HEK293T (cell line): ENCODE measurements at regions not wholly inside any gene's neighbourhood (a gene's known extent, or its start where the extent isn't known, plus 50 kb on each side); places are given as distances from the start of the nearest gene placed in this dataset.

Source experiments
- CTCF ChIA-PET: fragments of 350-600 bp; formaldehyde crosslinking; extraction: SDS; loops from one replicate; lab custom pipeline; 2021; ENCODE audit warnings: antibody characterized with exemption, inconsistent platforms; lab: Yijun Ruan, JAX
- POLR2A ChIA-PET: fragments of 350-600 bp; formaldehyde crosslinking; extraction: SDS; loops from one replicate; lab custom pipeline; 2020; ENCODE audit warnings: antibody characterized with exemption, inconsistent platforms; lab: Yijun Ruan, JAX
- DNase-seq: peaks from one replicate; pipeline ENCODE4 v3.0.0; 2012; ENCODE audit warnings: mixed read lengths; ENCODE audit errors: extremely low spot score
- ARNT ChIP-seq: fragments of 450-650 bp; IDR thresholded peaks from 2 replicates; pipeline ENCODE4 v1.6.1; 2017; ENCODE audit warnings: mild to moderate bottlenecking
- BHLHE40 ChIP-seq: fragments of 450-650 bp; IDR thresholded peaks from 2 replicates; pipeline ENCODE4 v1.6.1; 2016; ENCODE audit warnings: mild to moderate bottlenecking, moderate library complexity, borderline replicate concordance
- CTBP1 ChIP-seq: fragments of 450-650 bp; IDR thresholded peaks from 2 replicates; pipeline ENCODE4 v1.6.1; 2016; ENCODE audit warnings: borderline replicate concordance
- ELF4 ChIP-seq: fragments of 450-650 bp; IDR thresholded peaks from 2 replicates; pipeline ENCODE4 v1.6.1; 2017; ENCODE audit warnings: antibody characterized with exemption
- FOXA1 ChIP-seq: fragments of 450-650 bp; IDR thresholded peaks from 2 replicates; pipeline ENCODE4 v1.6.1; 2016; ENCODE audit warnings: mild to moderate bottlenecking
- FOXK2 ChIP-seq: fragments of 450-650 bp; IDR thresholded peaks from 2 replicates; pipeline ENCODE4 v1.6.1; 2016; ENCODE audit warnings: mild to moderate bottlenecking
- FOXM1 ChIP-seq: fragments of 450-650 bp; IDR thresholded peaks from 2 replicates; pipeline ENCODE4 v1.6.1; 2017; ENCODE audit warnings: mild to moderate bottlenecking, borderline replicate concordance
- HDGF ChIP-seq: fragments of 450-650 bp; IDR thresholded peaks from 2 replicates; pipeline ENCODE4 v1.6.1; 2017; ENCODE audit warnings: antibody characterized with exemption, borderline replicate concordance
- L3MBTL2 ChIP-seq: fragments of 450-650 bp; conservative IDR thresholded peaks from 2 replicates; pipeline ENCODE4 v1.6.1; 2016; ENCODE audit warnings: mild to moderate bottlenecking
- LEF1 ChIP-seq: fragments of 450-650 bp; IDR thresholded peaks from 2 replicates; pipeline ENCODE4 v1.6.1; 2017; ENCODE audit warnings: mild to moderate bottlenecking, borderline replicate concordance
- NFRKB ChIP-seq: fragments of 450-650 bp; IDR thresholded peaks from 2 replicates; pipeline ENCODE4 v1.6.1; 2016; ENCODE audit warnings: mild to moderate bottlenecking, moderate library complexity
- SP1 ChIP-seq: fragments of 450-650 bp; IDR thresholded peaks from 2 replicates; pipeline ENCODE4 v1.6.1; 2017
- SUZ12 ChIP-seq: fragments of 450-650 bp; IDR thresholded peaks from 2 replicates; pipeline ENCODE4 v1.6.1; 2016; ENCODE audit warnings: mild to moderate bottlenecking
- TARDBP ChIP-seq: fragments of 450-650 bp; IDR thresholded peaks from 2 replicates; pipeline ENCODE4 v1.6.1; 2016
- ZNF384 ChIP-seq: fragments of 450-650 bp; IDR thresholded peaks from 2 replicates; pipeline ENCODE4 v1.6.1; 2016
- TF ChIP-seq, protein P1 (sequence below): fragments of 450-650 bp; IDR thresholded peaks from 2 replicates; pipeline ENCODE4 v1.6.1; 2016

DNA sequence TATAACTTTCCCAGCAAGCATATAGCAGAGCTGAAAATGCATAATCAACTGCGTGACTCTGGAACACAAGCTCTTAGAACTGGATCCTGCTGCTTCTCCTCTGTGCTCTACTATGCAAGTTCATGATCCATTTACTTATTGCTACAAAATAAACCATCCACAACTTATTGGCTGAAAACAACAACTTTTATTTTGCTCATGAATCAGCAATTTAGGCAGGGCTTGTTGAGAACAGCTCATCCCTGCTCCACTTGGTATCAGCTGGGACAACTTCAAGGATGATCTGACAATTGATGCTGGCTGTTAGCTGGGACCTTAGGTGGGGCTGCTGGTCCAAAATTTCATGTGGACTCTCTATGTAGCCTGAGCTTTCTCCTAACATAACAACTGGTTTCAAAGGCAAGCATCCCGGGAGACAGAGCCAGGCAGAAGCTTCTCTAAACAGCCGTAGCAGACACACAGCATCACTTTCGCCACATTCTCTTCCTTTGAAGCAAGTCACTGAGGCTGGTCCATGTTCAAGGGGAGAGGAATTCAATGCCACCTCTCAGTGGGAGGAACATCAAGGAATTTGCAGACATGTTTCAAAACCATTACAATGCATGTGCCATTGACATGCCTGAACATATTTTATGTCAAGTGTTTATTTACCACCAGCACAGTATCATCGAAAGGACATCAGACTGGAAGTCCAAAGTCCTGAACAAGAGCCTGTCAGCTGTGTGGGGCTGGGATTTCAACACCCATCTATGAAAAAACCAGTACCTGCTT, 153.1 kb upstream of the PKDCC start:
- ChIA-PET POLR2A (no interaction called here), CTCF (interaction anchor here (0.6 kb wide), 1 partner anchor 183 kb away, joined by 3 read pairs; no protein-coding TSS in a partner anchor)
- DNase-seq: no peak
- no peak for TF ChIP-seq TARDBP
- TF ChIP-seq ARNT: no peak
- no peak for TF ChIP-seq BHLHE40
- TF ChIP-seq FOXA1: no peak
- TF ChIP-seq CTBP1: no peak
- TF ChIP-seq ZNF384: no peak
- no peak for TF ChIP-seq SUZ12
- no peak for TF ChIP-seq HDGF
- TF ChIP-seq ELF4: no peak
- no peak for TF ChIP-seq FOXK2
- TF ChIP-seq, protein P1, sequence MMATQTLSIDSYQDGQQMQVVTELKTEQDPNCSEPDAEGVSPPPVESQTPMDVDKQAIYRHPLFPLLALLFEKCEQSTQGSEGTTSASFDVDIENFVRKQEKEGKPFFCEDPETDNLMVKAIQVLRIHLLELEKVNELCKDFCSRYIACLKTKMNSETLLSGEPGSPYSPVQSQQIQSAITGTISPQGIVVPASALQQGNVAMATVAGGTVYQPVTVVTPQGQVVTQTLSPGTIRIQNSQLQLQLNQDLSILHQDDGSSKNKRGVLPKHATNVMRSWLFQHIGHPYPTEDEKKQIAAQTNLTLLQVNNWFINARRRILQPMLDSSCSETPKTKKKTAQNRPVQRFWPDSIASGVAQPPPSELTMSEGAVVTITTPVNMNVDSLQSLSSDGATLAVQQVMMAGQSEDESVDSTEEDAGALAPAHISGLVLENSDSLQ: no peak
- TF ChIP-seq LEF1: no peak
- no peak for TF ChIP-seq SP1
- TF ChIP-seq NFRKB: no peak
- no peak for TF ChIP-seq L3MBTL2
- TF ChIP-seq FOXM1: no peak

DNA sequence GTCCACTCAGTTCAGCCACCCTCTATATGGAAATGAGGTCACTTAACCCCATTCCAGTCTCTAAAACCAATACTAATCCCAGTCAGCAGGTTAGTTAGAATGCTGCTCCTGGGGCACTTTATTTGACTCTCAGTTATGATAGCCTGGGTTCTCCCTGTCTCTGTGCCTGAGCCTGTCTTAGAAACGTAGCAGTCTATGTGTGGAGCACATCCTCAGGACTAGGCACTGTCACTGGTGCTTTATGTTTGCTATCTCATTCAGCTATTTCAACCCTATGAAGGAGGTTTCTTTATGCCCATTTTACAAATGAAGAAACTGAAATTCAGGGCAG, 152.5 kb upstream of the PKDCC start:
- TF ChIP-seq LEF1 (no peak), FOXK2 (no peak), FOXA1 (no peak), FOXM1 (no peak), SUZ12 (no peak), CTBP1 (no peak), SP1 (no peak), L3MBTL2 (no peak), HDGF (no peak), ELF4 (no peak), TARDBP (no peak), ZNF384 (no peak), BHLHE40 (no peak), ARNT (no peak), NFRKB (no peak)
- TF ChIP-seq, protein P1: no peak

DNA sequence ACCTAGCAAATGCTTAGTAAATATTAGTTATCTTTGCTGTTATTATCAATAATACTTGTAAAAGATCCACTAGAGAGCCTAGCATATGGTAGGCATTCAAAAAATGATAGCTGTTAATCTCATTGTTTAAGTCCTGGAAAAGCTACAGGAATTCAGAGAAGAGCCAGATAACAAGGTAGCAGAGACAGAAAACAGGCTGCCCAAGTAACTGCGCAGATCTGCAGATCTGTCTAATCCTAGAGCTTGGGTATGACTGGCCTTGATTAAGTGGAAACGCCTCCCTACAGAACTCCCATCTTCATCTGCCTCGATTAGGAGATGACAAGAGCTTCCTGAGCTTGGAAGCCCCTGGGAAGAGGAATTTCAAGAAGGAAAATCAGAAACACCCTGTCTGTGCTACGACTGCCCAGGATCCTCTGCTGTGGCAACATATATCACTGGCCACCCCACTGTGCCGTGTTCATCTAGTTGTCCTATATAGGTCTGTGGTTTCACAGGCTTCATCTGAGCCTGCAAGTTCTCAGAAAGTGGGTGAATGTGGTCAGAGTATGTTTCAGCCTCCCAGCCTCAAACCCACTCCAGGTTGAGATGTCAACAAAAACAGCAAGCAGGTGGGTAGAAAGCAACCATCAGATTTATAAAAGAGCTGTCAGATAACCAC, 151.5 kb upstream of the PKDCC start:
- ChIA-PET CTCF (interaction anchor here (1.5 kb wide), 1 partner anchor 26 kb away, joined by 4 read pairs; no protein-coding TSS in a partner anchor), POLR2A (no interaction called here)
- no peak for DNase-seq
- TF ChIP-seq FOXA1 (no peak), CTBP1 (no peak), NFRKB (no peak), HDGF (no peak), ELF4 (no peak)

More for the DNA sequence above, 152.5 kb upstream of the PKDCC start:
- CTCF ChIA-PET: interaction anchor here (1.5 kb wide), 1 partner anchor 25 kb away, joined by 4 read pairs; no protein-coding TSS in a partner anchor
- POLR2A ChIA-PET: no interaction called here
- DNase-seq: no peak

DNA sequence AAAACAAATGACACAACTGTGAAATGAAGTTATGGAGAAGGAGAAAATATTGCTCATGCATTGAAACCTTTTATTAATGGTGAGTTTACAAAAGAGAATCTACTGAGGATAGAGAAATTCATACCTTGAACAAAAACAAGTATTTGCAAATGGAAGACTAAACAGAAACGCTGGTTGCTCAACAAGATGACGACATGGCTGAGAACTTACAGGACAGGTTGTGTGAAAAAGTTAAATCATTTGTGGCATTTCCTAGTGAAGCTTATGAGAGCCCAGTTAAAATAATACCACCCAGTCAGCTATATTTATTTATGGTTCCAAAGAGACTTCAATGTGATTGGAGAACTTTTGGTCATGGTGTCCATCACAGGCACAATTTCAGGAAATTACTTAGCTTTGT, 148.6 kb upstream of the PKDCC start:
- TF ChIP-seq FOXM1 (no peak), NFRKB (no peak), CTBP1 (no peak)
- ChIA-PET POLR2A (interaction anchor here (0.7 kb wide), 1 partner anchor 147 kb away, joined by 3 read pairs; no protein-coding TSS in a partner anchor), CTCF (interaction anchor here (0.5 to 0.9 kb wide), 2 partner anchors 46 to 1450 kb away, joined by 3 to 4 read pairs; no protein-coding TSS in a partner anchor)
- no peak for DNase-seq

DNA sequence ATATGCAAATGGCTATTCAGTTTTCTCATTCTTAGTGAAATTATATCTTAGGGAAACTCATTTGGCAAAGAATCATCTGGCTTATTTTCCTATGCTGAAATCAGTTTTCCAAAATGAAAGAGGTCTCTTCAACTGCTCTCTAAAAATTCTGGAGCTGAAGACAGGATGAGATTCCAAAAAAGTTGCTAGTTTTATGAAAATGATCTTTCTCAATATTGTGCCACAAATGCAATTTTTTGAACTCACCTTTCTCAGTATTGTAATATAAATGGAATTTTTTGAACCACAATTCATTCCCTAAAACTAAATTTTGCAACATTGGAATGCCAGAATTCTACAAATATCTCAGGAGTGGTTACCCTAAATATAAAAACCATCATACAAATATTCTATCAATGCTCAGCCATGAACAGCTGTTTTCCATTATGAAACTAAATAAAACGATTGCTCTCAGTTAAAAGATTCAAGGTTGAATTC, 147.7 kb upstream of the PKDCC start:
- CTCF ChIA-PET: no interaction called here
- no peak for TF ChIP-seq ZNF384
- TF ChIP-seq FOXA1: no peak
- POLR2A ChIA-PET: no interaction called here
- DNase-seq: no peak

DNA sequence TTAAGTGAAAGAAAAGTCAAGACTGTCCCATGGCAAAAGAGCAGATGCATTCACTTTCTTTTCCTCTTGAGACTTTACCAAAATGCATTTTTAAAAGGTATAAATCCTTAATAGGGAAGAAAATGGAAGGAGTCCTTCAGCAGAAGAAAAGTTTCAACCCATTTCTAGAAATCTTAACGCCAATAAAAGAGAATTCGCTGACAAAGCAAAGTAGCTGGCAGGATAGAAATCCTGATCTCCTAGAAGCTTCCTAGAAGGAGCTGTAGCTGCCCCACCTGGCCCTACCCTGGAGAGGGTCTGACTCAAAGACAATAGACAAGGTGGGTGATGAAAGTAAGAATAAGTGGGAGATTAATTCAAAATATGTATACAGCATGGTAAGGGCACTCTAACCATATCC, 144.9 kb upstream of the PKDCC start:
- TF ChIP-seq ZNF384: no peak
- POLR2A ChIA-PET: no interaction called here
- DNase-seq: no peak
- CTCF ChIA-PET: no interaction called here

DNA sequence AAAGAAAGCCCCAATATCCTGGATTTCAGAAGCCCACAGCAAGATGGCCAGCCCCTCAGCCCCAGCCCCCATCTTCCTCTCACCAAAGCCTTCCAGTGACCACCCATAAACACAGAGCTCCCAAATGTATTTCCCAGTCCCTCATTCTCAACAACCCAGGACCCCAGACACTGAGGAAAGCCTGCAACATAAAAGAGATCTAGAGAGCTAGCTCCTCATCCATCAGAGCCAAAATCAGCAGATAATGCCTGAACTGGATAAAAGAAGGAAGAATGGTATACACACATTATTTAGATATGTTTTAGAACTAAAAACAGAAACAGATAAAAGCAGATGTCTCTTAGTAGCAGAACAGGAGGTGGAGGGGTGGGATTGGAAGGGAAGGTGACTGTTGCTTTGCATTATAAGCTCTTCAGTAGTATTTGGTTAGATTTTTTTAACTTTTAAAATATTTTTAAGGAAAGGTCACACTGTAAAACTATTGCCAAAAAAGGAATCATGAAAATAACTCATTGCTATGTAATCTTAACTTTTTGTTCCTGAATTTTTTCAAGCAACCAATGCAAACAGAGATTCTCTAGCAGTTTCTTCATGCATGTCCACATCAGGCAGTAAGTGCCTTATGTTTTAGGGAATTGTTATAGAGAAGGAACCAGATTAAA, 144.2 kb upstream of the PKDCC start:
- ChIA-PET POLR2A (no interaction called here), CTCF (no interaction called here)
- no peak for TF ChIP-seq NFRKB
- TF ChIP-seq FOXA1: no peak
- TF ChIP-seq FOXK2: no peak
- TF ChIP-seq LEF1: no peak
- TF ChIP-seq BHLHE40: no peak
- TF ChIP-seq L3MBTL2: no peak
- no peak for TF ChIP-seq FOXM1
- TF ChIP-seq TARDBP: no peak
- TF ChIP-seq, protein P1: no peak
- no peak for TF ChIP-seq ZNF384
- TF ChIP-seq SUZ12: no peak
- TF ChIP-seq CTBP1: no peak
- TF ChIP-seq ELF4: no peak
- no peak for TF ChIP-seq SP1
- TF ChIP-seq HDGF: no peak
- no peak for TF ChIP-seq ARNT
- no peak for DNase-seq
